ENCODE measurements at regions not wholly inside any gene's neighbourhood (a gene's known extent, or its start where the extent isn't known, plus 50 kb on each side); places are given as distances from the start of the nearest gene placed in this dataset.

- H3K4me1 ChIP-seq (ENCODE audit: control insufficient read depth, insufficient read depth, low read length) = peaks cover 8% of the 10 kb centered on the region; the same call in 1 of the 2 replicates
- H3K36me3 ChIP-seq (ENCODE audit: control insufficient read depth, insufficient read depth, low read length) = no peaks in the 10 kb centered on the region
- H3K4me3 ChIP-seq (ENCODE audit: low read depth, low read length) = no peak overlapping the region
- H3K9ac ChIP-seq (ENCODE audit: low read depth, low read length) = no peak overlapping the region
- H3K27me3 ChIP-seq (ENCODE audit: control insufficient read depth, insufficient read depth, low read length) = no peaks in the 10 kb centered on the region
- H3K9me3 ChIP-seq (ENCODE audit: control insufficient read depth, insufficient read depth, low read length) = no peaks in the 10 kb centered on the region
- no peak overlapping the region for H3K27ac ChIP-seq (ENCODE audit: low read depth, low read length)
Observed at GRCh38 chr4:179585761-179586160, 2143.5 kb upstream of the AGA start.

GRCh38 chr4:179586460-179586859 lies 2144.2 kb upstream of the AGA start:
- Histone ChIP-seq H3K27me3 (ENCODE audit: control insufficient read depth, insufficient read depth, low read length) (no peaks in the 10 kb centered on the region), H3K4me1 (ENCODE audit: control insufficient read depth, insufficient read depth, low read length) (peaks cover 8% of the 10 kb centered on the region; the same call in 1 of the 2 replicates), H3K9ac (ENCODE audit: low read depth, low read length) (no peak overlapping the region), H3K9me3 (ENCODE audit: control insufficient read depth, insufficient read depth, low read length) (no peaks in the 10 kb centered on the region), H3K4me3 (ENCODE audit: low read depth, low read length) (no peak overlapping the region), H3K27ac (ENCODE audit: low read depth, low read length) (no peak overlapping the region), H3K36me3 (ENCODE audit: control insufficient read depth, insufficient read depth, low read length) (no peaks in the 10 kb centered on the region)

- H3K4me1 ChIP-seq (ENCODE audit: control insufficient read depth, insufficient read depth, low read length) = no peaks in the 10 kb centered on the region
- no peak overlapping the region for H3K27ac ChIP-seq (ENCODE audit: low read depth, low read length)
- H3K4me3 ChIP-seq (ENCODE audit: low read depth, low read length) = no peak overlapping the region
- H3K27me3 ChIP-seq (ENCODE audit: control insufficient read depth, insufficient read depth, low read length) = no peaks in the 10 kb centered on the region
- H3K9me3 ChIP-seq (ENCODE audit: control insufficient read depth, insufficient read depth, low read length) = no peaks in the 10 kb centered on the region
- H3K9ac ChIP-seq (ENCODE audit: low read depth, low read length) = no peak overlapping the region
- no peaks in the 10 kb centered on the region for H3K36me3 ChIP-seq (ENCODE audit: control insufficient read depth, insufficient read depth, low read length)
Observed at GRCh38 chr4:179595671-179596410, 2153.6 kb upstream of the AGA start.

GRCh38 chr4:179596621-179597020 lies 2154.4 kb upstream of the AGA start:
- H3K27ac ChIP-seq (ENCODE audit: low read depth, low read length) = no peak overlapping the region
- no peak overlapping the region for H3K4me3 ChIP-seq (ENCODE audit: low read depth, low read length)
- no peaks in the 10 kb centered on the region for H3K4me1 ChIP-seq (ENCODE audit: control insufficient read depth, insufficient read depth, low read length)
- no peaks in the 10 kb centered on the region for H3K36me3 ChIP-seq (ENCODE audit: control insufficient read depth, insufficient read depth, low read length)
- H3K9ac ChIP-seq (ENCODE audit: low read depth, low read length) = no peak overlapping the region
- no peaks in the 10 kb centered on the region for H3K9me3 ChIP-seq (ENCODE audit: control insufficient read depth, insufficient read depth, low read length)
- H3K27me3 ChIP-seq (ENCODE audit: control insufficient read depth, insufficient read depth, low read length) = no peaks in the 10 kb centered on the region

DNA sequence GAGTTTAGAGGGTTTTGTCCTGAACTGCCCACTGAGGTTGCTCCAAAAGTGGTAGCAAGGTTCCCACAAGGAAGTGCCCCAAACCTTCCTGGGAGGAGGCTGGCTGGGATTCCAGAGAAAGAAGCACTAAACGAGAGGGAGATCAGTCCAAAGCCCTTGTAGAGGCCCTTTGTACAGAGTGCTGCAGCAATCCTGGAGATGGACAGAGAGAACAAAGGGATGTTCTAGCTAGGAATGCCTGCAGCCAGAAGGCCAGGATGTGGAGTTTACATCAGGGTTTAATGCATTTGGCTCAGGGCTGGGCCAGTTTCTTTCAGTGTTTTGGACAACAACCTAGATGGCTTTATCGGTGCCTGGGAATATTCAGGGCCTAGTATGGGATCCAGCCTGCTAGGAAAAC lies 2155.1 kb upstream of the AGA start:
- Histone ChIP-seq H3K27ac (ENCODE audit: low read depth, low read length) (no peak overlapping the region), H3K4me1 (ENCODE audit: control insufficient read depth, insufficient read depth, low read length) (no peaks in the 10 kb centered on the region)

GRCh38 chr4:179601671-179602070 lies 2159.4 kb upstream of the AGA start:
- H3K9me3 ChIP-seq (ENCODE audit: control insufficient read depth, insufficient read depth, low read length) = no peaks in the 10 kb centered on the region
- H3K9ac ChIP-seq (ENCODE audit: low read depth, low read length) = no peak overlapping the region
- no peak overlapping the region for H3K27ac ChIP-seq (ENCODE audit: low read depth, low read length)
- H3K4me1 ChIP-seq (ENCODE audit: control insufficient read depth, insufficient read depth, low read length) = no peaks in the 10 kb centered on the region
- no peaks in the 10 kb centered on the region for H3K27me3 ChIP-seq (ENCODE audit: control insufficient read depth, insufficient read depth, low read length)
- H3K36me3 ChIP-seq (ENCODE audit: control insufficient read depth, insufficient read depth, low read length) = no peaks in the 10 kb centered on the region
- no peak overlapping the region for H3K4me3 ChIP-seq (ENCODE audit: low read depth, low read length)

More for the DNA sequence above, 2155.1 kb upstream of the AGA start:
- no peaks in the 10 kb centered on the region for H3K27me3 ChIP-seq (ENCODE audit: control insufficient read depth, insufficient read depth, low read length)
- H3K4me3 ChIP-seq (ENCODE audit: low read depth, low read length) = no peak overlapping the region
- no peak overlapping the region for H3K9ac ChIP-seq (ENCODE audit: low read depth, low read length)
- H3K9me3 ChIP-seq (ENCODE audit: control insufficient read depth, insufficient read depth, low read length) = no peaks in the 10 kb centered on the region
- H3K36me3 ChIP-seq (ENCODE audit: control insufficient read depth, insufficient read depth, low read length) = no peaks in the 10 kb centered on the region

GRCh38 chr4:179605196-179605595 lies 2163.0 kb upstream of the AGA start:
- no peaks in the 10 kb centered on the region for H3K4me1 ChIP-seq (ENCODE audit: control insufficient read depth, insufficient read depth, low read length)
- H3K9me3 ChIP-seq (ENCODE audit: control insufficient read depth, insufficient read depth, low read length) = no peaks in the 10 kb centered on the region
- no peak overlapping the region for H3K9ac ChIP-seq (ENCODE audit: low read depth, low read length)
- no peaks in the 10 kb centered on the region for H3K27me3 ChIP-seq (ENCODE audit: control insufficient read depth, insufficient read depth, low read length)
- H3K27ac ChIP-seq (ENCODE audit: low read depth, low read length) = no peak overlapping the region
- no peaks in the 10 kb centered on the region for H3K36me3 ChIP-seq (ENCODE audit: control insufficient read depth, insufficient read depth, low read length)
- H3K4me3 ChIP-seq (ENCODE audit: low read depth, low read length) = no peak overlapping the region

- H3K4me1 ChIP-seq (ENCODE audit: control insufficient read depth, insufficient read depth, low read length) = no peaks in the 10 kb centered on the region
- no peak overlapping the region for H3K27ac ChIP-seq (ENCODE audit: low read depth, low read length)
- no peak overlapping the region for H3K9ac ChIP-seq (ENCODE audit: low read depth, low read length)
- no peak overlapping the region for H3K4me3 ChIP-seq (ENCODE audit: low read depth, low read length)
- no peaks in the 10 kb centered on the region for H3K36me3 ChIP-seq (ENCODE audit: control insufficient read depth, insufficient read depth, low read length)
- no peaks in the 10 kb centered on the region for H3K27me3 ChIP-seq (ENCODE audit: control insufficient read depth, insufficient read depth, low read length)
- H3K9me3 ChIP-seq (ENCODE audit: control insufficient read depth, insufficient read depth, low read length) = no peaks in the 10 kb centered on the region
Observed at GRCh38 chr4:179607003-179607402, 2164.8 kb upstream of the AGA start.

DNA sequence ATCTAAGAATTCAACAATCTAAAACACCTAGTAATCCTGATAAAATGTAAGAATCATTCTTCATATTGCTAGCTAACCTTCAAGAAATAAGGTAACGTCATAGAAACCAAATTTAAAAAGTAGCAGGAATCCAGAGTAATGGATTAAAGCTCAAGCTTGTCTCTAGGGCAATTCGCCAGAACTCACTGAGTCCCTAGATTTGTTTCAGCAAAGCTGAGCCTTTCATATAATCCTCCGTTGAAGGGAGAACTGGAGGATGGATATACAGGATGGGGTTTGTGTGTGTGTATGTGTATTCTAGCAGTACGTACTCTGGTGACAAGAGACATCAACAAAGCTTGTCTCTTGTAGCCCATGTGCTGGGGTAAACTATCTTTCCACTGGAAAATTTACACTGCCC lies 2173.5 kb upstream of the AGA start:
- no peak overlapping the region for H3K27ac ChIP-seq (ENCODE audit: low read depth, low read length)
- H3K9ac ChIP-seq (ENCODE audit: low read depth, low read length) = no peak overlapping the region
- H3K4me1 ChIP-seq (ENCODE audit: control insufficient read depth, insufficient read depth, low read length) = no peaks in the 10 kb centered on the region
- H3K4me3 ChIP-seq (ENCODE audit: low read depth, low read length) = no peak overlapping the region
- H3K9me3 ChIP-seq (ENCODE audit: control insufficient read depth, insufficient read depth, low read length) = 0 out of 2 replicates have a peak, but pooled peaks cover 2% of the 10 kb centered on the region
- H3K36me3 ChIP-seq (ENCODE audit: control insufficient read depth, insufficient read depth, low read length) = no peaks in the 10 kb centered on the region
- H3K27me3 ChIP-seq (ENCODE audit: control insufficient read depth, insufficient read depth, low read length) = no peaks in the 10 kb centered on the region

GRCh38 chr4:179618966-179619365 lies 2176.7 kb upstream of the AGA start:
- Histone ChIP-seq H3K4me1 (ENCODE audit: control insufficient read depth, insufficient read depth, low read length) (no peaks in the 10 kb centered on the region), H3K9ac (ENCODE audit: low read depth, low read length) (no peak overlapping the region), H3K4me3 (ENCODE audit: low read depth, low read length) (no peak overlapping the region), H3K36me3 (ENCODE audit: control insufficient read depth, insufficient read depth, low read length) (no peaks in the 10 kb centered on the region), H3K9me3 (ENCODE audit: control insufficient read depth, insufficient read depth, low read length) (no peaks in the 10 kb centered on the region), H3K27me3 (ENCODE audit: control insufficient read depth, insufficient read depth, low read length) (no peaks in the 10 kb centered on the region), H3K27ac (ENCODE audit: low read depth, low read length) (no peak overlapping the region)

- no peak overlapping the region for H3K27ac ChIP-seq (ENCODE audit: low read depth, low read length)
Observed at GRCh38 chr4:179624768-179625181, 2182.5 kb upstream of the AGA start.

More at GRCh38 chr4:179624768-179625181, 2182.5 kb upstream of the AGA start:
- Histone ChIP-seq H3K27me3 (ENCODE audit: control insufficient read depth, insufficient read depth, low read length) (no peaks in the 10 kb centered on the region), H3K9ac (ENCODE audit: low read depth, low read length) (no peak overlapping the region), H3K36me3 (ENCODE audit: control insufficient read depth, insufficient read depth, low read length) (no peaks in the 10 kb centered on the region), H3K4me3 (ENCODE audit: low read depth, low read length) (no peak overlapping the region), H3K9me3 (ENCODE audit: control insufficient read depth, insufficient read depth, low read length) (no peaks in the 10 kb centered on the region), H3K4me1 (ENCODE audit: control insufficient read depth, insufficient read depth, low read length) (no peaks in the 10 kb centered on the region)
